ENCODE measurements at regions not wholly inside any gene's neighbourhood (a gene's known extent, or its start where the extent isn't known, plus 50 kb on each side); places are given as distances from the start of the nearest gene placed in this dataset.

DNA sequence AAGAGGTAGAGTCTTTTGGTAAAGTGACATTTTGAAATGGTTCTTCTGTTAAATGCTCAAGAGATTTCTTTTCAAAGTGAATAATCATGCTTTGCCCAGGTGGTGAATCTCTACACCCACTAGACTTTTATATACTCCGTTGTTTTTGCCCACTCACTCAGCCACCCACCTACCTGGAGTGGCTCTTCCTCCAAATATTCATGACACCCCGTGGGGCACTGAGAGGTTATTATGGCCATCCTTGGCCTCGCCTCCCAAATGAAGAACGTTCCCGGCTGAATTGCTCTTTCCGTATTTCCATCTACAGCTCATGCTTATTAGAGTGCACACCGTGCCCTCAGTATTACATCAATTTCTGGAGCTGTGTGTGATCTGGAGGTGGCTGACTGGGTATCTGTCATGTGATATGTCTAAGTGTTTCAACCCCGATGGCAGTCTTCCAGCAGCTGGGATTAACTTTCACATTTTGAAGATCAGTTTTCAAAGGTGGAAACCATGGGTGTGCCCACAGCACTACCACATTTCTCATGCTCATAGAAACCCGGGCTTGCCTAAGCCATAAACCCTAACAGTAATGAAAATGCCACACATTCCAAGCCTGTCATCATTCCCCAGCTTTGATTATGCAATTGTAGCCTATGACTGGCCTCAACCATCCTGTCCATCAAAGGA is 406.6 kb upstream of the MMADHC start:
- no peak overlapping the region for H3K9ac ChIP-seq (ENCODE audit: low read length)
- no peak for TF ChIP-seq EZH2phosphoT487 (IDR thresholded peaks at IDR 0.05; ENCODE audit: low read depth)
- TF ChIP-seq, protein P1, sequence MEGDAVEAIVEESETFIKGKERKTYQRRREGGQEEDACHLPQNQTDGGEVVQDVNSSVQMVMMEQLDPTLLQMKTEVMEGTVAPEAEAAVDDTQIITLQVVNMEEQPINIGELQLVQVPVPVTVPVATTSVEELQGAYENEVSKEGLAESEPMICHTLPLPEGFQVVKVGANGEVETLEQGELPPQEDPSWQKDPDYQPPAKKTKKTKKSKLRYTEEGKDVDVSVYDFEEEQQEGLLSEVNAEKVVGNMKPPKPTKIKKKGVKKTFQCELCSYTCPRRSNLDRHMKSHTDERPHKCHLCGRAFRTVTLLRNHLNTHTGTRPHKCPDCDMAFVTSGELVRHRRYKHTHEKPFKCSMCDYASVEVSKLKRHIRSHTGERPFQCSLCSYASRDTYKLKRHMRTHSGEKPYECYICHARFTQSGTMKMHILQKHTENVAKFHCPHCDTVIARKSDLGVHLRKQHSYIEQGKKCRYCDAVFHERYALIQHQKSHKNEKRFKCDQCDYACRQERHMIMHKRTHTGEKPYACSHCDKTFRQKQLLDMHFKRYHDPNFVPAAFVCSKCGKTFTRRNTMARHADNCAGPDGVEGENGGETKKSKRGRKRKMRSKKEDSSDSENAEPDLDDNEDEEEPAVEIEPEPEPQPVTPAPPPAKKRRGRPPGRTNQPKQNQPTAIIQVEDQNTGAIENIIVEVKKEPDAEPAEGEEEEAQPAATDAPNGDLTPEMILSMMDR (IDR thresholded peaks at IDR 0.05; ENCODE audit: low read depth, low read length), result no peak
- H3K36me3 ChIP-seq (replicated peaks; ENCODE audit: low read depth, low read length), result no peaks in the 10 kb centered on the region
- no peak overlapping the region for H2AFZ ChIP-seq (ENCODE audit: low read depth, low read length)
- no peaks in the 10 kb centered on the region for H3K4me1 ChIP-seq (ENCODE audit: low read length)
- no peak overlapping the region for H3K27ac ChIP-seq (ENCODE audit: low read length)
- no peaks in the 10 kb centered on the region for H3K9me3 ChIP-seq (ENCODE audit: insufficient read depth, low read length)
- no peaks in the 10 kb centered on the region for H4K20me1 ChIP-seq (ENCODE audit: insufficient read depth, low read length)
- H3K27me3 ChIP-seq (ENCODE audit: low read depth, low read length), result no peaks in the 10 kb centered on the region
- H3K79me2 ChIP-seq (ENCODE audit: low read length), result no peaks in the 10 kb centered on the region
- no peak overlapping the region for H3K4me3 ChIP-seq (ENCODE audit: low read length)
- no peak overlapping the region for H3K4me2 ChIP-seq (ENCODE audit: low read length)

DNA sequence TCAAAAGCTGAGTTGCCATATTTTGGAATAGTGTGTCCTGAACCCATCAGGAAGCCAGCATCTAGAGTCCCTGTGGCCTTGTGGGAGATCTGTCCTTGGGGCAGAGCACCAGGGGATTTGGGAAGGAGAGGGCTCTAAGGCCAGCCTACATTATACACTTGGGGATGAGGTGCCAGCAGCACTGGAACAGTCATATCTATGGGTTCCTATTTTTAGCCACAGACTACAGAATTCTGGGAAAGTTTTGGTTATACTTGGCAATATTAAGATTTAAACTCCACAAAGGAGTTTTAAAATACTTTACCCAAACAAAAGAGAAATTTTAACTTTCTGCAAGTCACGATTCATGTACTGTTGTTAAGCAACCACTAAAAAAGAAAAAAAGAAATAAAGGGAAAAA is 405.7 kb upstream of the MMADHC start:
- no peaks in the 10 kb centered on the region for H3K36me3 ChIP-seq (replicated peaks; ENCODE audit: low read depth, low read length)
- H3K9me3 ChIP-seq (ENCODE audit: insufficient read depth, low read length), result no peaks in the 10 kb centered on the region
- H4K20me1 ChIP-seq (ENCODE audit: insufficient read depth, low read length), result no peaks in the 10 kb centered on the region
- no peaks in the 10 kb centered on the region for H3K27me3 ChIP-seq (ENCODE audit: low read depth, low read length)
- TF ChIP-seq EZH2phosphoT487 (IDR thresholded peaks at IDR 0.05; ENCODE audit: low read depth), result no peak
- TF ChIP-seq, protein P1 (IDR thresholded peaks at IDR 0.05; ENCODE audit: low read depth, low read length), result no peak
- H3K4me2 ChIP-seq (ENCODE audit: low read length), result no peak overlapping the region
- H3K4me3 ChIP-seq (ENCODE audit: low read length), result no peak overlapping the region
- no peak overlapping the region for H3K27ac ChIP-seq (ENCODE audit: low read length)
- H3K79me2 ChIP-seq (ENCODE audit: low read length), result no peaks in the 10 kb centered on the region
- no peaks in the 10 kb centered on the region for H3K4me1 ChIP-seq (ENCODE audit: low read length)
- no peak overlapping the region for H3K9ac ChIP-seq (ENCODE audit: low read length)
- no peak overlapping the region for H2AFZ ChIP-seq (ENCODE audit: low read depth, low read length)

DNA sequence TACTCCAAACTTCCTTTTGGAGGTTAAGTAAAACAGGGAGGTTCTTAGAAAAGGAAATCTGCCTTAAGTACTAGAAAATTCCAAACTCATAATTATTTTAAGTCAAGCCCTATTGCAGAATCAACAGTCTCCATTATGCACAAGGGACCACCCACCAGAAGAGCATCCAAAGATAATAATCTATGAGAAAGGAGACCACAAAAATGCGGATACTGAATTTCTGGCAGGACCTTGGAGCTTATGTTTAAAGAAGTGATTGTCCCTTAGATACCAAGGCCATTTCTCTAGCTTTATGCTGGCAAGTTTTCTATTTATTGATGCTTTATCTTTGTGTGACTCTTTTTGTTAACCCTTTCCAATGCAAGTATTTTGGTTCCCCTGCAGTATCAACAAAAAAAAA is 404.0 kb upstream of the MMADHC start:
- Histone ChIP-seq H4K20me1 (ENCODE audit: insufficient read depth, low read length) (no peaks in the 10 kb centered on the region), H3K36me3 (replicated peaks; ENCODE audit: low read depth, low read length) (no peaks in the 10 kb centered on the region), H3K4me3 (ENCODE audit: low read length) (no peak overlapping the region), H3K4me2 (ENCODE audit: low read length) (no peak overlapping the region), H2AFZ (ENCODE audit: low read depth, low read length) (no peak overlapping the region), H3K79me2 (ENCODE audit: low read length) (no peaks in the 10 kb centered on the region), H3K27me3 (ENCODE audit: low read depth, low read length) (no peaks in the 10 kb centered on the region), H3K4me1 (ENCODE audit: low read length) (no peaks in the 10 kb centered on the region), H3K27ac (ENCODE audit: low read length) (no peak overlapping the region), H3K9ac (ENCODE audit: low read length) (no peak overlapping the region), H3K9me3 (ENCODE audit: insufficient read depth, low read length) (no peaks in the 10 kb centered on the region)
- TF ChIP-seq, protein P1 (IDR thresholded peaks at IDR 0.05; ENCODE audit: low read depth, low read length), result no peak
- TF ChIP-seq EZH2phosphoT487 (IDR thresholded peaks at IDR 0.05; ENCODE audit: low read depth), result no peak

DNA sequence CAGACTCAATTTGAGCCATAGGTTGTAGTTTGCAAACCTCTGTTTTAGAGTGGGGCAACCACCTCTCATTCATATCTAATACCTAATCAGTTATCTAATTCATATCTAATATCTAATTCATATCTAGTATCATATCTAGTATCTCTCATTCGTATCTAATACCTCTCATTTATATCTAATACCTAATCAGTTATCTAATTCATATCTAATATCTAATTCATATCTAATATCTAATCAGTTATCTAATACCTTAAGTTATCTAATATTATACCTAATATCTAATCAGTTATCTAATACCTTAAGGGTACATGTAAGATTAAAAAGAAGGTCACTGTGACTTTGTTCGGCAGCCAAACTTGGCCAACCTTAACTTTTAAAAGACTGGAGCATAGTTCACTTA is 403.4 kb upstream of the MMADHC start:
- Histone ChIP-seq H4K20me1 (ENCODE audit: insufficient read depth, low read length) (no peaks in the 10 kb centered on the region), H3K4me2 (ENCODE audit: low read length) (no peak overlapping the region), H2AFZ (ENCODE audit: low read depth, low read length) (no peak overlapping the region), H3K27ac (ENCODE audit: low read length) (no peak overlapping the region), H3K36me3 (replicated peaks; ENCODE audit: low read depth, low read length) (no peaks in the 10 kb centered on the region), H3K4me1 (ENCODE audit: low read length) (no peaks in the 10 kb centered on the region), H3K9ac (ENCODE audit: low read length) (no peak overlapping the region), H3K4me3 (ENCODE audit: low read length) (no peak overlapping the region), H3K79me2 (ENCODE audit: low read length) (no peaks in the 10 kb centered on the region), H3K27me3 (ENCODE audit: low read depth, low read length) (no peaks in the 10 kb centered on the region), H3K9me3 (ENCODE audit: insufficient read depth, low read length) (no peaks in the 10 kb centered on the region)
- TF ChIP-seq, protein P1 (IDR thresholded peaks at IDR 0.05; ENCODE audit: low read depth, low read length), result no peak
- no peak for TF ChIP-seq EZH2phosphoT487 (IDR thresholded peaks at IDR 0.05; ENCODE audit: low read depth)
